CD4-positive, CD25-positive, alpha-beta regulatory T cell (primary cell): ENCODE measurements at regions not wholly inside any gene's neighbourhood (a gene's known extent, or its start where the extent isn't known, plus 50 kb on each side); places are given as distances from the start of the nearest gene placed in this dataset.

Experiments used
- ATAC-seq, 2 donors: fragments of 150-1000 bp; cut with Tn5 transposase; one replicate each; pipeline ENCODE4 v1.10.0; 2021; ENCODE audit warnings: low read depth in 2 of 2, moderate number of reproducible peaks in 2 of 2, moderate library complexity in 1 of 2
- DNase-seq, 3 donors: peaks; one replicate each; pipeline versions ENCODE4 v3.0.0 to v3.0.0-alpha.2; 2012 to 2022; ENCODE audit warnings: mixed read lengths in 1 of 3
- H3K27ac ChIP-seq: one replicate; pipeline ENCODE4 v1.7.0; 2013; ENCODE audit warnings: mild to moderate bottlenecking, low read length; ENCODE audit not compliant: insufficient read depth, poor library complexity, severe bottlenecking
- H3K27me3 ChIP-seq: one replicate; pipeline ENCODE4 v1.7.0; 2013; ENCODE audit warnings: low read length; ENCODE audit not compliant: control insufficient read depth, insufficient read depth
- H3K36me3 ChIP-seq: one replicate; pipeline ENCODE4 v1.7.0; 2013; ENCODE audit warnings: mild to moderate bottlenecking, low read length, moderate library complexity; ENCODE audit not compliant: control insufficient read depth, insufficient read depth
- H3K4me1 ChIP-seq: 2 replicates; pipeline ENCODE4 v1.7.0; 2013; ENCODE audit warnings: mild to moderate bottlenecking, low read length; ENCODE audit not compliant: insufficient read depth, control insufficient read depth, poor library complexity, severe bottlenecking
- H3K4me3 ChIP-seq: one replicate; pipeline ENCODE4 v1.7.0; 2013; ENCODE audit warnings: low read depth, mild to moderate bottlenecking, low read length, moderate library complexity
- H3K9me3 ChIP-seq, 2 experiments: 1 replicate in 1 of 2; 2 replicates in 1 of 2; pipeline ENCODE4 v1.7.0; 2013; ENCODE audit warnings: low read length in 2 of 2, mild to moderate bottlenecking in 1 of 2, moderate library complexity in 1 of 2; ENCODE audit not compliant: control insufficient read depth in 2 of 2
- H3K27ac Mint-ChIP-seq, 3 donors: one replicate each; pipeline ENCODE4 v1.8.0; 2020 to 2022; ENCODE audit warnings: mild to moderate bottlenecking in 3 of 3, mixed read lengths in 3 of 3, moderate library complexity in 2 of 3
- H3K27me3 Mint-ChIP-seq: one replicate; pipeline ENCODE4 v1.8.0; 2022; ENCODE audit warnings: mild to moderate bottlenecking, mixed read lengths
- H3K36me3 Mint-ChIP-seq: one replicate; pipeline ENCODE4 v1.8.0; 2020; ENCODE audit warnings: mixed read lengths
- H3K4me1 Mint-ChIP-seq, 4 donors: one replicate each; pipeline ENCODE4 v1.8.0; 2020 to 2022; ENCODE audit warnings: mixed read lengths in 4 of 4, mild to moderate bottlenecking in 1 of 4
- H3K4me3 Mint-ChIP-seq, 4 donors: one replicate each; pipeline ENCODE4 v1.8.0; 2020 to 2022; ENCODE audit warnings: mild to moderate bottlenecking in 4 of 4, mixed read lengths in 4 of 4, moderate library complexity in 3 of 4
- H3K9me3 Mint-ChIP-seq, 7 donors: one replicate each; pipeline ENCODE4 v1.8.0; 2020 to 2022; ENCODE audit warnings: mixed read lengths in 7 of 7, mild to moderate bottlenecking in 3 of 7, moderate library complexity in 2 of 7

GRCh38 chr17:28267720-28268609, 51.0 kb upstream of the TMEM97 start:
- H3K36me3 ChIP-seq: no peaks in the 10 kb centered on the region
- Mint-ChIP-seq H3K27ac (no peak overlapping the region), H3K9me3 (peaks cover 0 to 17% (median 5%) of the 10 kb centered on the region in 7 donors), H3K36me3 (peaks cover 3% of the 10 kb centered on the region), H3K27me3 (peaks cover 29% of the 10 kb centered on the region), H3K4me3 (no peak overlapping the region), H3K4me1 (no peaks in the 10 kb centered on the region)
- no peaks in the 10 kb centered on the region for H3K27me3 ChIP-seq
- DNase-seq: no peak
- no peak overlapping the region for H3K27ac ChIP-seq
- no peak for ATAC-seq
- H3K4me1 ChIP-seq: no peaks in the 10 kb centered on the region
- no peak overlapping the region for H3K4me3 ChIP-seq
- H3K9me3 ChIP-seq: peaks cover 4 to 7% of the 10 kb centered on the region in 2 experiments

- Mint-ChIP-seq H3K4me3 (no peak overlapping the region), H3K36me3 (peaks cover 3% of the 10 kb centered on the region), H3K27ac (no peak overlapping the region), H3K9me3 (peaks cover 0 to 17% (median 2%) of the 10 kb centered on the region in 7 donors), H3K27me3 (peaks cover 37% of the 10 kb centered on the region), H3K4me1 (no peaks in the 10 kb centered on the region)
- Histone ChIP-seq H3K4me3 (no peak overlapping the region), H3K9me3 (no peaks in the 10 kb centered on the region), H3K36me3 (no peaks in the 10 kb centered on the region), H3K4me1 (no peaks in the 10 kb centered on the region), H3K27me3 (peaks cover 6% of the 10 kb centered on the region), H3K27ac (no peak overlapping the region)
- ATAC-seq (no peak), DNase-seq (no peak)
These were observed 50.2 kb upstream of the TMEM97 start for GRCh38 chr17:28268610-28269313.
